ENCODE measurements at regions not wholly inside any gene's neighbourhood (a gene's known extent, or its start where the extent isn't known, plus 50 kb on each side); places are given as distances from the start of the nearest gene placed in this dataset.

GRCh38 chr7:68313806-68314205, 1284.5 kb upstream of the AUTS2 start:
- TF ChIP-seq POLR2A (IDR thresholded peaks at IDR 0.05) (no peak), EP300 (IDR thresholded peaks at IDR 0.05) (no peak), POLR2AphosphoS5 (IDR thresholded peaks at IDR 0.05) (no peak)
- TF ChIP-seq, protein P1, sequence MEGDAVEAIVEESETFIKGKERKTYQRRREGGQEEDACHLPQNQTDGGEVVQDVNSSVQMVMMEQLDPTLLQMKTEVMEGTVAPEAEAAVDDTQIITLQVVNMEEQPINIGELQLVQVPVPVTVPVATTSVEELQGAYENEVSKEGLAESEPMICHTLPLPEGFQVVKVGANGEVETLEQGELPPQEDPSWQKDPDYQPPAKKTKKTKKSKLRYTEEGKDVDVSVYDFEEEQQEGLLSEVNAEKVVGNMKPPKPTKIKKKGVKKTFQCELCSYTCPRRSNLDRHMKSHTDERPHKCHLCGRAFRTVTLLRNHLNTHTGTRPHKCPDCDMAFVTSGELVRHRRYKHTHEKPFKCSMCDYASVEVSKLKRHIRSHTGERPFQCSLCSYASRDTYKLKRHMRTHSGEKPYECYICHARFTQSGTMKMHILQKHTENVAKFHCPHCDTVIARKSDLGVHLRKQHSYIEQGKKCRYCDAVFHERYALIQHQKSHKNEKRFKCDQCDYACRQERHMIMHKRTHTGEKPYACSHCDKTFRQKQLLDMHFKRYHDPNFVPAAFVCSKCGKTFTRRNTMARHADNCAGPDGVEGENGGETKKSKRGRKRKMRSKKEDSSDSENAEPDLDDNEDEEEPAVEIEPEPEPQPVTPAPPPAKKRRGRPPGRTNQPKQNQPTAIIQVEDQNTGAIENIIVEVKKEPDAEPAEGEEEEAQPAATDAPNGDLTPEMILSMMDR (IDR thresholded peaks at IDR 0.05), result no peak
